OCI-LY1 (cell line): ENCODE measurements at regions not wholly inside any gene's neighbourhood (a gene's known extent, or its start where the extent isn't known, plus 50 kb on each side); places are given as distances from the start of the nearest gene placed in this dataset.

ENCODE experiments used
- CTCF ChIP-seq: fragments of 200-600 bp; sonication (generic), shearing (Covaris generic); IDR thresholded peaks from 2 replicates; pipeline ENCODE4 v1.5.1; 2017; ENCODE audit warnings: mild to moderate bottlenecking, antibody characterized with exemption, low read length, moderate library complexity, mixed read lengths
- EZH2 ChIP-seq: fragments of 200-600 bp; sonication (generic), shearing (Covaris generic); IDR thresholded peaks from 2 replicates; pipeline ENCODE4 v1.8.0; 2017; ENCODE audit warnings: borderline replicate concordance, mixed run types, mild to moderate bottlenecking, antibody characterized with exemption, low read length, moderate library complexity, mixed read lengths

- TF ChIP-seq EZH2 (no peak), CTCF (no peak)
Measured at GRCh38 chr11:37171451-37171850, 573.4 kb upstream of the RAG2 start.
